NB4 (cell line): ENCODE measurements at regions not wholly inside any gene's neighbourhood (a gene's known extent, or its start where the extent isn't known, plus 50 kb on each side); places are given as distances from the start of the nearest gene placed in this dataset.

Source experiments
- DNase-seq: peaks from one replicate; pipeline ENCODE4 v3.0.0; 2010; ENCODE audit warnings: low read depth
- H3K4me3 ChIP-seq: one replicate; pipeline ENCODE4 v1.5.1; 2011; ENCODE audit warnings: mild to moderate bottlenecking, low read depth, low read length, moderate library complexity
- CTCF ChIP-seq: IDR thresholded peaks from one replicate; pipeline ENCODE4 v1.5.1; 2012; ENCODE audit warnings: low read depth, low read length
- MAX ChIP-seq: IDR thresholded peaks from 2 replicates; pipeline ENCODE4 v1.6.1; 2011; ENCODE audit warnings: low read depth, low read length
- MYC ChIP-seq: IDR thresholded peaks from 2 replicates; pipeline ENCODE4 v1.6.1; 2011; ENCODE audit warnings: low read depth, low read length
- POLR2A ChIP-seq: IDR thresholded peaks from 2 replicates; pipeline ENCODE4 v1.6.1; 2011; ENCODE audit warnings: mild to moderate bottlenecking; ENCODE audit not compliant: insufficient read length; ENCODE audit errors: extremely low read depth

GRCh38 chr3:64860536-64860870, 172.7 kb upstream of the ADAMTS9 start:
- no peak for DNase-seq
- TF ChIP-seq MAX (no peak), POLR2A (no peak), MYC (no peak), CTCF (no peak)
- no peak overlapping the region for H3K4me3 ChIP-seq

- H3K4me3 ChIP-seq: no peak overlapping the region
Observed at GRCh38 chr3:64859625-64860535, 172.1 kb upstream of the ADAMTS9 start.

GRCh38 chr3:64856977-64857516, 169.2 kb upstream of the ADAMTS9 start:
- DNase-seq: no peak
- no peak overlapping the region for H3K4me3 ChIP-seq
- TF ChIP-seq POLR2A (no peak), CTCF (no peak), MYC (no peak), MAX (no peak)

More at GRCh38 chr3:64859625-64860535, 172.1 kb upstream of the ADAMTS9 start:
- TF ChIP-seq MYC (no peak), MAX (no peak), POLR2A (no peak), CTCF (no peak)
- no peak for DNase-seq

DNA sequence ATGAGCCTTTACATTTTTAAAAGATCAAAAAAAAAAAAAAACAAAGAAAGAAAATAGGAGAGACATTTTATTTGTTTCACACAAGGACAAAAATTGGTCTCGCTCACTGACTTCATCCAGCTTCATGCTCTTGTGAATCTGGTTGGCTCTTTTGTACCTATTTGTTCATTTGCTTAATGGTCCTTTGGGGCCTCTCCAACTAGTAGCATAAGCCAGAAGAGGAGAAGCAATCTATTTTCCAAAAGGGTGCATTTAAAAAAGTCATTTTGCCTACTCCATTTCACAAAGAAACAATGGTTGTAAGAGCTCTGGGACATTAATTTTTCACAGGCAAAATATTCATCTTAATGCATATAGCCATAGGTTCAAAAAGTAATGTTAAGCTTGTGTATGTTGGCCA, 168.3 kb upstream of the ADAMTS9 start:
- no peak for TF ChIP-seq CTCF
- H3K4me3 ChIP-seq: no peak overlapping the region
- DNase-seq: no peak

GRCh38 chr3:64853456-64853855, 165.7 kb upstream of the ADAMTS9 start:
- DNase-seq: no peak
- no peak for TF ChIP-seq MYC
- H3K4me3 ChIP-seq: no peak overlapping the region

DNA sequence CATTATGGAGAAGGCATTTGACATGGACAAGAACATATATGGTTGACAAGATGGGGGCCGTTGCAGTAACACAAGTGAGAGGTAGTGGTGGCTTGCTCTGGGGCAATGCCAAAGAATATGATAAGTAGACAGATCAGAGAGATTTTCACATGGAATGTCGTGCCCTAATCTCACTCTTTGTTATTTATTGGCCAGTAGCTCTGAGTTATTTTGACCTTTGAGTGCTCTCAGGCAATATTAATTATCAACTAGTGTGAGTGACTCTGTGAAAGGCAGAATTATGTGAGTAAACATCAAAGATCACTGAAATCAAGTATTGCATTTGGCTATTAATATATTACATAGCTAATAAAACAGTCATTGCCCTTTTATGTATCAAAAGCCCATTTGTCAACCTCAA, 164.9 kb upstream of the ADAMTS9 start:
- H3K4me3 ChIP-seq: no peak overlapping the region
- no peak for DNase-seq
- TF ChIP-seq CTCF: no peak
- no peak for TF ChIP-seq POLR2A
- no peak for TF ChIP-seq MYC
- no peak for TF ChIP-seq MAX
